ENCODE measurements at regions not wholly inside any gene's neighbourhood (a gene's known extent, or its start where the extent isn't known, plus 50 kb on each side); places are given as distances from the start of the nearest gene placed in this dataset.

DNA sequence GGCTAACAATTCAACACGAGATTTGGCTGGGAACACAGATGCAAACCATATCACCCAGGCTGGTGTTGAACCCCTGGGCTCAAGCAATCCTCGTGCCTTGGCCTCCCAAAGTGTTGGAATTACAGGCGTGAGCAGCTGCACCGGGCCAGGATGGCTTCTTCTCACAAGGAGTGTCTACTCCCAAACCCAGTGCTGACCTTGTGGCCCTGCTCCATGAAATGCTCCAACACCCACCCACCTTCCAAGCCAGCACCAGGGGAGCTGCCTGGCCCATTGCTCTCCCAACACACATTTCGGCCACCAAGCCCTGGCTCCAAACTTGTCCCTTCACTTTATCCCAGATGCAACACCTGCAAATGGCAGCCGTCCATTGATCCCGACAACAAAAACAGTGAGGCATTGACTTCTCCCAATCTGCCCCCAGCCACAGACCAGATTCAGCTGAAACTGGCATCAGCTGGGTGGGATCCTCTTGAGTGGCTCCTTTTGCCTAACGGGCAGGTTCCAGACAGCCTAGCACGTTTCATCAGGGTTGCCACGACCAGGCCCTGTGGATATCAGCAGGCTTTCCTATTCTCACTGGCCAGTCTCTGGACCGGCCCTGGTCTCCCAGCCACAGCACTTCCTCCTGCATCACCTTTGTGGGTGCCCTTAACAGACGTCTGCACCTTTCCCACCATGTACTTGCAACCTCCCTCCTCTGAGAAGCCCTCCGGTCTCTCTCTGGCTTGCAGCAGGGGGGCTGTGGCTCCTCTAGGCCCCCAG, 105.7 kb upstream of the CARD11 start:
- no peak for DNase-seq
- intact Hi-C loops (cut with DNase I, micrococcal nuclease), result no loop called here
- no peak overlapping the region for H3K4me3 ChIP-seq
- no peaks in the 10 kb centered on the region for H3K4me1 ChIP-seq (ENCODE audit: low read depth)
- no peak for TF ChIP-seq CTCF (IDR thresholded peaks at IDR 0.05)
- no peak for ATAC-seq
- H3K9me3 ChIP-seq, result no peaks in the 10 kb centered on the region
- H3K36me3 ChIP-seq (ENCODE audit: low read depth), result no peaks in the 10 kb centered on the region

GRCh38 chr7:3150027-3150426, 106.4 kb upstream of the CARD11 start:
- intact Hi-C loops (cut with DNase I, micrococcal nuclease), result loop anchor here in 1 of 2 donors (10.0 kb wide), 1 partner anchor 285 kb away; no protein-coding TSS in a partner anchor
- no peak for DNase-seq

GRCh38 chr7:3151784-3152183, 108.1 kb upstream of the CARD11 start:
- Histone ChIP-seq H3K36me3 (ENCODE audit: low read depth) (no peaks in the 10 kb centered on the region), H3K4me1 (ENCODE audit: low read depth) (no peaks in the 10 kb centered on the region), H3K9me3 (no peaks in the 10 kb centered on the region), H3K4me3 (no peak overlapping the region)
- ATAC-seq (no peak), DNase-seq (no peak)
- no peak for TF ChIP-seq CTCF (IDR thresholded peaks at IDR 0.05)
- intact Hi-C loops (cut with DNase I, micrococcal nuclease), result loop anchor here in 1 of 2 donors (10.0 kb wide), 1 partner anchor 287 kb away; no protein-coding TSS in a partner anchor

More at GRCh38 chr7:3150027-3150426, 106.4 kb upstream of the CARD11 start:
- no peaks in the 10 kb centered on the region for H3K9me3 ChIP-seq
- no peak for ATAC-seq
- no peaks in the 10 kb centered on the region for H3K4me1 ChIP-seq (ENCODE audit: low read depth)
- TF ChIP-seq CTCF (IDR thresholded peaks at IDR 0.05), result no peak
- no peak overlapping the region for H3K4me3 ChIP-seq
- no peaks in the 10 kb centered on the region for H3K36me3 ChIP-seq (ENCODE audit: low read depth)

DNA sequence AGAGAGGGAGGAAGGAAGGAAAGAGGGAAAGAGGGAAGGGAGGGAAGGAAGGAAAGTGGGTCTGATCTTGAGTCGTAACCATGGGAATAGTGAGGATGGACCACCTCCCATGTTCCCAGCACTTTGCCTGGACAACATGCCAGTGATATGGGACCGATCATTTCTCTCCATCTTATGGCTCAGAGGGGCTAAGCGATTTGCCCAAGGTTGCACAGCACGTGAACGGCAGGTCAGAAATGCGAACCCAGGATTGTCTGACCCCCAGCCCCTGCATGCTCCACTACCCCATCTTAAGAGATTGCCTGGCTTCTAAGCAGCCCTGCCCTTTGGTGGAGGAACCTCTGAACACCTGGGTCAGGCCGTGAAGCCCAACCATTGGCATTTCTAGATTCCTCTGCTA, 109.0 kb upstream of the CARD11 start:
- intact Hi-C loops (cut with DNase I, micrococcal nuclease), result loop anchor here in 1 of 2 donors (10.0 kb wide), 1 partner anchor 288 kb away; no protein-coding TSS in a partner anchor
- ATAC-seq, result no peak
- DNase-seq, result no peak
- no peaks in the 10 kb centered on the region for H3K9me3 ChIP-seq
- no peak overlapping the region for H3K4me3 ChIP-seq
- H3K36me3 ChIP-seq (ENCODE audit: low read depth), result no peaks in the 10 kb centered on the region
- no peak for TF ChIP-seq CTCF (IDR thresholded peaks at IDR 0.05)
- H3K4me1 ChIP-seq (ENCODE audit: low read depth), result no peaks in the 10 kb centered on the region

- Histone ChIP-seq H3K4me3 (no peak overlapping the region), H3K9me3 (no peaks in the 10 kb centered on the region), H3K36me3 (ENCODE audit: low read depth) (no peaks in the 10 kb centered on the region), H3K4me1 (ENCODE audit: low read depth) (no peaks in the 10 kb centered on the region)
- no peak for TF ChIP-seq CTCF (IDR thresholded peaks at IDR 0.05)
- ATAC-seq (no peak), DNase-seq (no peak)
- intact Hi-C loops (cut with DNase I, micrococcal nuclease), result loop anchor here in 1 of 2 donors (10.0 kb wide), 1 partner anchor 288 kb away; no protein-coding TSS in a partner anchor
These were observed 109.5 kb upstream of the CARD11 start for GRCh38 chr7:3153118-3153517.

All from mucosa of descending colon (tissue), 3 donors.